GM12878 (cell line): ENCODE measurements at regions not wholly inside any gene's neighbourhood (a gene's known extent, or its start where the extent isn't known, plus 50 kb on each side); places are given as distances from the start of the nearest gene placed in this dataset.

Source experiments
- ATAC-seq: fragments of 200-7000 bp; cut with Tn5 transposase; 3 replicates; pipeline ENCODE4 v1.9.1; 2020; ENCODE audit warnings: mild to moderate bottlenecking, moderate library complexity
- BruUV-seq: library from RNA; stranded (reverse); fragments of 400-500 nt; replicated peaks from 2 replicates; lab custom pipeline; 2021; lab: Mats Ljungman, UMichigan
- CTCF ChIA-PET: fragments of 300-600 bp; sonication (Branson Sonifier 250); formaldehyde crosslinking; extraction: SDS; loops from one replicate; lab custom pipeline; 2021; ENCODE audit warnings: inconsistent platforms; lab: Yijun Ruan, JAX
- POLR2A ChIA-PET: fragments of 350-600 bp; formaldehyde crosslinking; extraction: SDS; loops from one replicate; lab custom pipeline; 2021; ENCODE audit warnings: inconsistent platforms; lab: Charles Lee
- RAD21 ChIA-PET: fragments of 300-600 bp; sonication (Branson Sonifier 250); formaldehyde crosslinking; loops from one replicate; lab custom pipeline; 2023; ENCODE audit warnings: antibody characterized with exemption; ENCODE audit not compliant: unreplicated experiment; lab: Charles Lee
- SMC1A ChIA-PET: fragments of 300-600 bp; sonication (Branson Sonifier 250); formaldehyde crosslinking; loops from one replicate; lab custom pipeline; 2023; ENCODE audit not compliant: unreplicated experiment, uncharacterized antibody; lab: Charles Lee
- DNase-seq: peaks from one replicate; pipeline ENCODE4 v3.0.0-alpha.2; 2011; ENCODE audit warnings: low read depth, low spot score
- FAIRE-seq: peaks from 3 replicates; lab custom pipeline; 2011; peaks lifted over from hg19 to GRCh38; lab: Jason Lieb, UNC
- H2AFZ ChIP-seq: 2 replicates; pipeline ENCODE4 v1.6.0; 2011; ENCODE audit warnings: low read depth, low read length, control low read depth; ENCODE audit not compliant: control insufficient read depth
- H3K27ac ChIP-seq: 2 replicates; pipeline ENCODE4 v1.5.1; 2011; ENCODE audit warnings: control low read depth; ENCODE audit not compliant: control insufficient read depth, insufficient read depth
- H3K27me3 ChIP-seq, 2 experiments: replicated peaks in 1 of 2; 2 replicates each; pipeline versions ENCODE4 v1.6.0 to v1.6.1; 2011; ENCODE audit warnings: low read length in 1 of 2; ENCODE audit not compliant: control insufficient read depth in 2 of 2, insufficient read depth in 2 of 2
- H3K36me3 ChIP-seq, 2 experiments: 2 replicates each; pipeline ENCODE4 v1.5.1; 2011; ENCODE audit warnings: low read length in 1 of 2; ENCODE audit not compliant: control insufficient read depth in 2 of 2, insufficient read depth in 2 of 2
- H3K4me1 ChIP-seq: 2 replicates; pipeline ENCODE4 v1.6.1; 2011; ENCODE audit warnings: mild to moderate bottlenecking, low read length, moderate library complexity, mixed read lengths; ENCODE audit not compliant: control insufficient read depth, insufficient read depth
- H3K4me2 ChIP-seq: 2 replicates; pipeline ENCODE4 v1.6.0; 2011; ENCODE audit warnings: control low read depth; ENCODE audit not compliant: control insufficient read depth, insufficient read depth
- H3K4me3 ChIP-seq: fragments of 200-600 bp; sonication (generic); 2 replicates; pipeline ENCODE4 v1.5.1; 2016
- H3K79me2 ChIP-seq: 2 replicates; pipeline ENCODE4 v1.6.0; 2011; ENCODE audit warnings: low read length; ENCODE audit not compliant: control insufficient read depth, insufficient read depth
- H3K9ac ChIP-seq: 2 replicates; pipeline ENCODE4 v1.8.0; 2011; ENCODE audit warnings: low read length, control low read depth, mixed read lengths; ENCODE audit not compliant: control insufficient read depth, insufficient read depth
- H3K9me3 ChIP-seq: replicated peaks from 3 replicates; pipeline ENCODE4 v1.5.1; 2011; ENCODE audit warnings: mild to moderate bottlenecking, low read length; ENCODE audit not compliant: control insufficient read depth, insufficient read depth
- H4K20me1 ChIP-seq: 2 replicates; pipeline ENCODE4 v1.6.0; 2011; ENCODE audit not compliant: control insufficient read depth, insufficient read depth
- CEBPB ChIP-seq, 2 experiments: fragments of 150-350 bp in 1 of 2; IDR thresholded peaks; 2 replicates each; pipeline ENCODE4 v1.6.1; 2012 to 2014; ENCODE audit warnings: low read depth in 2 of 2, low read length in 2 of 2, borderline replicate concordance in 1 of 2, inconsistent platforms in 1 of 2
- CEBPZ ChIP-seq: fragments of 150-350 bp; IDR thresholded peaks from 2 replicates; pipeline ENCODE4 v1.6.1; 2016; ENCODE audit warnings: low read depth, low read length
- HDGF ChIP-seq: fragments of 450-650 bp; IDR thresholded peaks from 2 replicates; pipeline ENCODE4 v1.6.1; 2016; ENCODE audit warnings: antibody characterized with exemption
- MYC ChIP-seq: IDR thresholded peaks from 2 replicates; pipeline ENCODE4 v1.6.1; 2011; ENCODE audit warnings: mild to moderate bottlenecking, low read length, moderate library complexity, inconsistent platforms; ENCODE audit not compliant: insufficient read depth, insufficient replicate concordance, insufficient read length, severe bottlenecking
- NR2F1 ChIP-seq: fragments of 450-650 bp; conservative IDR thresholded peaks from 2 replicates; pipeline ENCODE4 v1.6.1; 2017; ENCODE audit warnings: mild to moderate bottlenecking
- NRF1 ChIP-seq: conservative IDR thresholded peaks from 2 replicates; pipeline ENCODE4 v1.6.1; 2011; ENCODE audit warnings: mild to moderate bottlenecking, low read depth, low read length, improper control_type of control experiment
- RCOR1 ChIP-seq: conservative IDR thresholded peaks from 2 replicates; pipeline ENCODE4 v1.6.1; 2012; ENCODE audit warnings: low read depth, low read length, improper control_type of control experiment
- SIN3A ChIP-seq: IDR thresholded peaks from 2 replicates; pipeline ENCODE4 v1.6.1; 2012; ENCODE audit warnings: low read depth, low read length, improper control_type of control experiment
- SMAD1 ChIP-seq: fragments of 450-650 bp; IDR thresholded peaks from 2 replicates; pipeline ENCODE4 v1.6.1; 2018; ENCODE audit warnings: mild to moderate bottlenecking, low read depth; ENCODE audit not compliant: partially characterized antibody
- SP1 ChIP-seq: IDR thresholded peaks from one replicate; pipeline ENCODE4 v1.6.1; 2011; ENCODE audit warnings: low read depth, low read length
- SREBF2 ChIP-seq: IDR thresholded peaks from 2 replicates; pipeline ENCODE4 v1.6.1; 2012; ENCODE audit warnings: mild to moderate bottlenecking, low read length
- ZNF687 ChIP-seq: fragments of 450-650 bp; IDR thresholded peaks from 2 replicates; pipeline ENCODE4 v1.6.1; 2017; ENCODE audit warnings: mild to moderate bottlenecking, moderate library complexity
- WGBS: methylation state at CpG from one replicate; pipeline ENCODE4 v1.1.6; 2016; ENCODE audit warnings: low lambda C conversion rate; ENCODE audit not compliant: insufficient replicate concordance, insufficient coverage; ENCODE audit errors: missing lambda C conversion rate; 5-methylcytosine and 5-hydroxymethylcytosine counted together
- in situ Hi-C: fragments of 300-500 bp; cut with MboI; formaldehyde crosslinking; loops from 9 replicates; pipeline ENCODE4 v1.14.3; 2018; ENCODE audit warnings: mixed read lengths
- intact Hi-C: fragments of 100-400 bp; cut with micrococcal nuclease; formaldehyde crosslinking; loops from one replicate; pipeline ENCODE4 v1.14.2; 2022; ENCODE audit not compliant: unreplicated experiment
- TF ChIP-seq, protein P1 (sequence below): IDR thresholded peaks from 2 replicates; pipeline ENCODE4 v1.6.1; 2012; ENCODE audit warnings: improper control_type of control experiment, low read depth, low read length; ENCODE audit not compliant: insufficient replicate concordance

DNA sequence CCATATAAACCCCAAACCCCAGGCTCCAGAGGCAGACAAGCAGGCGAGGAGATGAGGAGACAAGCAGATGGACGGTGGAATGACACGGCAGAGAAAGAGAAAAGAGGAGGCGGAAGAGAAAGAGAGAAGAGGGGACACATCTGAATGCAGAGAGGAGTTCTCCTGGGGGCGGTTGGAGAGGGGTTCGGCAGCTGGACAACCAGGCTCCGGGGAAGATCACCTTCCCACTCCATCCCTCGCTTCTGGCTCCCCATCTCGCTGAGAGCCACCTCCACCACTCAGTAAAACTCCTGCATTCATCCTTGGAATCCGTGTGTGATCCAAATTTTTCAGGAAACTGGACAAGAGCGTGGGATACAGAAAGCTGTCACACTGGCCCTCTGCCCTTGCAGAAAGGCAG is 966.7 kb upstream of the NXPH2 start:
- H3K79me2 ChIP-seq, result no peaks in the 10 kb centered on the region
- FAIRE-seq (no peak), ATAC-seq (no peak), DNase-seq (no peak)
- no peak overlapping the region for H2AFZ ChIP-seq
- H3K4me1 ChIP-seq, result no peaks in the 10 kb centered on the region
- ChIA-PET CTCF (no interaction called here), RAD21 (no interaction called here), POLR2A (no interaction called here), SMC1A (no interaction called here)
- no peaks in the 10 kb centered on the region for H3K9me3 ChIP-seq
- WGBS, result 38% methylated on average over 11 of the region's 11 CpGs
- intact Hi-C loops, result no loop called here
- H3K4me3 ChIP-seq, result no peak overlapping the region
- BruUV-seq, result no TSS peak
- no peaks in the 10 kb centered on the region for H3K27me3 ChIP-seq
- H3K27ac ChIP-seq, result no peak overlapping the region
- in situ Hi-C loops, result no loop called here
- H3K9ac ChIP-seq, result no peak overlapping the region
- H3K4me2 ChIP-seq, result no peak overlapping the region
- H3K36me3 ChIP-seq, result no peaks in the 10 kb centered on the region
- H4K20me1 ChIP-seq, result no peaks in the 10 kb centered on the region
- TF ChIP-seq, protein P1, sequence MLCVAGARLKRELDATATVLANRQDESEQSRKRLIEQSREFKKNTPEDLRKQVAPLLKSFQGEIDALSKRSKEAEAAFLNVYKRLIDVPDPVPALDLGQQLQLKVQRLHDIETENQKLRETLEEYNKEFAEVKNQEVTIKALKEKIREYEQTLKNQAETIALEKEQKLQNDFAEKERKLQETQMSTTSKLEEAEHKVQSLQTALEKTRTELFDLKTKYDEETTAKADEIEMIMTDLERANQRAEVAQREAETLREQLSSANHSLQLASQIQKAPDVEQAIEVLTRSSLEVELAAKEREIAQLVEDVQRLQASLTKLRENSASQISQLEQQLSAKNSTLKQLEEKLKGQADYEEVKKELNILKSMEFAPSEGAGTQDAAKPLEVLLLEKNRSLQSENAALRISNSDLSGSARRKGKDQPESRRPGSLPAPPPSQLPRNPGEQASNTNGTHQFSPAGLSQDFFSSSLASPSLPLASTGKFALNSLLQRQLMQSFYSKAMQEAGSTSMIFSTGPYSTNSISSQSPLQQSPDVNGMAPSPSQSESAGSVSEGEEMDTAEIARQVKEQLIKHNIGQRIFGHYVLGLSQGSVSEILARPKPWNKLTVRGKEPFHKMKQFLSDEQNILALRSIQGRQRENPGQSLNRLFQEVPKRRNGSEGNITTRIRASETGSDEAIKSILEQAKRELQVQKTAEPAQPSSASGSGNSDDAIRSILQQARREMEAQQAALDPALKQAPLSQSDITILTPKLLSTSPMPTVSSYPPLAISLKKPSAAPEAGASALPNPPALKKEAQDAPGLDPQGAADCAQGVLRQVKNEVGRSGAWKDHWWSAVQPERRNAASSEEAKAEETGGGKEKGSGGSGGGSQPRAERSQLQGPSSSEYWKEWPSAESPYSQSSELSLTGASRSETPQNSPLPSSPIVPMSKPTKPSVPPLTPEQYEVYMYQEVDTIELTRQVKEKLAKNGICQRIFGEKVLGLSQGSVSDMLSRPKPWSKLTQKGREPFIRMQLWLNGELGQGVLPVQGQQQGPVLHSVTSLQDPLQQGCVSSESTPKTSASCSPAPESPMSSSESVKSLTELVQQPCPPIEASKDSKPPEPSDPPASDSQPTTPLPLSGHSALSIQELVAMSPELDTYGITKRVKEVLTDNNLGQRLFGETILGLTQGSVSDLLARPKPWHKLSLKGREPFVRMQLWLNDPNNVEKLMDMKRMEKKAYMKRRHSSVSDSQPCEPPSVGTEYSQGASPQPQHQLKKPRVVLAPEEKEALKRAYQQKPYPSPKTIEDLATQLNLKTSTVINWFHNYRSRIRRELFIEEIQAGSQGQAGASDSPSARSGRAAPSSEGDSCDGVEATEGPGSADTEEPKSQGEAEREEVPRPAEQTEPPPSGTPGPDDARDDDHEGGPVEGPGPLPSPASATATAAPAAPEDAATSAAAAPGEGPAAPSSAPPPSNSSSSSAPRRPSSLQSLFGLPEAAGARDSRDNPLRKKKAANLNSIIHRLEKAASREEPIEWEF, result no peak
- TF ChIP-seq HDGF, result no peak
- TF ChIP-seq SREBF2, result no peak
- TF ChIP-seq SIN3A, result no peak
- TF ChIP-seq CEBPZ, result no peak
- TF ChIP-seq NR2F1, result no peak
- no peak for TF ChIP-seq SMAD1
- TF ChIP-seq SP1, result no peak
- no peak for TF ChIP-seq RCOR1
- TF ChIP-seq CEBPB (IDR thresholded peaks at IDR 0.05; ENCODE audit: borderline replicate concordance in 1 of 2, low read depth in 2 of 2, low read length in 2 of 2), result no peak
- no peak for TF ChIP-seq ZNF687
- TF ChIP-seq MYC, result no peak
- TF ChIP-seq NRF1, result no peak
